ENCODE measurements at regions not wholly inside any gene's neighbourhood (a gene's known extent, or its start where the extent isn't known, plus 50 kb on each side); places are given as distances from the start of the nearest gene placed in this dataset.
"Not testable (repeated sequence)": the region's sequence is repeated elsewhere in the genome, so short reads cannot be mapped to it uniquely, and the experiment has no call there.

DNA sequence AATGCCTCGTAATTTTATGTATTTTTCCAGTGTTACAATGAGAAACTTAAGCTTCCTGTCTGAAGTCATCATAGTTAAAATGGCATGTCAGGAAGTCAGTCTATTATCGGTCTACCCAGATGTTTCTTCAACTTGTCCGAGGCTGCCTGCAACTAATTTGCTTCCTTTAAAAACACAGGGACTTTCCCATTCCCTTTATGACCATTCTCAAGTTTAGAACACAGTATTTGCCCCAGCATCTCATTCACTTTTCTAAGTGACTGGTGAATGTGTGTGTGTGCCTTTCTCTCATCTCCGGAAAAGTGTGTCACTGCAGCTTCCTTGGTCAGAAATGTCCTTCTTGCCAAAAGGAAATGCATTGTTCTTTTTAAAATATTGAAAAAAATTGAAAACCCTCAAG, 466.6 kb downstream of the RAP2B start:
- H3K36me3 Mint-ChIP-seq: no peaks in the 10 kb centered on the region
- no peak overlapping the region for H3K27ac Mint-ChIP-seq
- no peaks in the 10 kb centered on the region for H3K9me3 Mint-ChIP-seq
- no peak for DNase-seq
- peaks cover 3 to 6% of the 10 kb centered on the region in 2 donors for H3K4me1 Mint-ChIP-seq
- peaks cover 0 to 4% of the 10 kb centered on the region in 2 donors for H3K27me3 Mint-ChIP-seq
- no peak for ATAC-seq (replicated peaks)
- no peak overlapping the region for H3K4me3 Mint-ChIP-seq

DNA sequence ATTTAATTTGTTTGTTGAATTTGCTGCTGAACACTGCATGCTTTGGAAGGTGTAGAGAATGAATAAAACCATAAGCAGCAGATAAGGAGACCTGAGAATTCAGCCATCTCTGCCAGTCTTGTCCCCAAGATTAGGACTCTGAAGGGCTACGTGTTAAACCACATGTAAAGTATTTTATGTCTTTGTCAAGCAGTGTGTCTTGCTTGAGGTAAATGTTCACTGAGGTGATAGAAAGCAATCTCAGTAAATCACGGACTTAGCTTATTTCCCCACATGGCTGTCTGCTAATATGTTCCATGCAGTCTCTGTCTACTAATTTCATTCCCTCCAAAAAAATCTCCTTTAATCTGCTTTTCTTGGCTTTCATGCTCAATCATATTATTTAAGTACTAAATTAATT, 467.1 kb downstream of the RAP2B start:
- peaks cover 1 to 2% of the 10 kb centered on the region in 2 donors for H3K4me1 Mint-ChIP-seq
- no peak overlapping the region for H3K27ac Mint-ChIP-seq

DNA sequence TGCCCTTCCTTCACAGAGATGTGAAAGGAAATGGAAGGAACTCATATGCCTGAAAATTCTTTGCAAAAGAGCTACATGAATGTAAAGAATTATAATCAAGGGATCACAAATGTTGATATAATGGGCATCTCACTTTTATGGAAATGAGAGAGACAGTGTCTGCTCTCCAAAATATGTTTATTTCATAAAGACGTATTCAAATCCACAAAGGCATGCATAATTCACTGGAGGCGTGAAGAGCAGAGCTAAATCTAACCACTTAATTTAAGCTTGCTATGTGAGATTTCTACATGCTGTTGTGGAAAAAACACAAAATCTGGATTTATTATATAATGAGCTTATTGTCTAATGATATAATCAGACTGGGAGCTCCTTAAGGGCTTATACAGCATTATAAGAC, 469.1 kb downstream of the RAP2B start:
- H3K4me1 Mint-ChIP-seq: no peaks in the 10 kb centered on the region

More for the DNA sequence above, 467.1 kb downstream of the RAP2B start:
- no peaks in the 10 kb centered on the region for H3K9me3 Mint-ChIP-seq
- ATAC-seq (replicated peaks): no peak
- no peak for DNase-seq
- peaks cover 0 to 4% of the 10 kb centered on the region in 2 donors for H3K27me3 Mint-ChIP-seq
- H3K36me3 Mint-ChIP-seq: no peaks in the 10 kb centered on the region
- H3K4me3 Mint-ChIP-seq: no peak overlapping the region

DNA sequence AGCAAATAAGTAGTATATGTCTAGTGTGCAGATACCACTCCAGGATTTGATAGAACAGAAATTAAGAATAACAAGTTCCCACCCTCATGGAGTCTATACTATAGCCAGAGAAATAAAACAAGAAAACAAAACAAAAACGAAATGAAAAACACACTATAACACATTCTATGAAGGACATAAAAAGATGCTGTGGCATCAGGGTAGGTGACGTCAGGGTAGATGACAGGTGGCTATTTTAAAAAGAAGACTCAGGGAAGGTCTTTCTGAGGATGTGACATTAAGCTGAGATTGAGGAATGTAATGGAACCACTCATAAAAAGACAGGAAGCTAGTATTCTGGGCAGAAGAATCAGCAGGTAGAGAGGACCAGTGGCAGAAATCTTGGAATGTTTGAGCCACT, 469.6 kb downstream of the RAP2B start:
- no peak for ATAC-seq (replicated peaks)
- DNase-seq: no peak
- no peaks in the 10 kb centered on the region for H3K9me3 Mint-ChIP-seq
- peaks cover 0 to 4% of the 10 kb centered on the region in 2 donors for H3K27me3 Mint-ChIP-seq
- no peaks in the 10 kb centered on the region for H3K36me3 Mint-ChIP-seq
- H3K27ac Mint-ChIP-seq: no peak overlapping the region
- H3K4me1 Mint-ChIP-seq: no peaks in the 10 kb centered on the region
- no peak overlapping the region for H3K4me3 Mint-ChIP-seq

More for the DNA sequence above, 469.1 kb downstream of the RAP2B start:
- H3K4me3 Mint-ChIP-seq: no peak overlapping the region
- no peaks in the 10 kb centered on the region for H3K36me3 Mint-ChIP-seq
- DNase-seq: no peak
- H3K27me3 Mint-ChIP-seq: peaks cover 0 to 4% of the 10 kb centered on the region in 2 donors
- no peaks in the 10 kb centered on the region for H3K9me3 Mint-ChIP-seq
- H3K27ac Mint-ChIP-seq: no peak overlapping the region
- ATAC-seq (replicated peaks): no peak

DNA sequence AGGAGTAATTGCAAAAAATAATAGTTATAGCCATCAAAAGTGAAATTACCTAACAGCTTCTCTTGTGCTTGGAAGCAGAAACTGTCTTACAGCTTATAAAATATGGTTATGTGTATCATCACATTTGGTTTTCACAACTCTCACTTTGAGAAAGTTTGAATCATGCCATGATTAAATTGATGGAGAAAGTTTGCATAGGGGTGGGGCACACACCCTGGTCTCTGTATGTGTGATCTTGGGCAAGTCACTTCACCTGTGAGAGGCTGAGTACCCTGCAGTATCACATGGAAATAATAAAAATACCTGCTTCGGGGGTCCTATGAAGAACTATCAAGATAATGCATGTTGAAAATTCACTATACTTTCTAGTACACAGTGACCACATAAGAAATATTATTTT, 471.4 kb downstream of the RAP2B start:
- no peaks in the 10 kb centered on the region for H3K36me3 Mint-ChIP-seq
- no peak for DNase-seq
- no peak for ATAC-seq (replicated peaks)
- no peaks in the 10 kb centered on the region for H3K9me3 Mint-ChIP-seq
- no peak overlapping the region for H3K27ac Mint-ChIP-seq
- H3K4me3 Mint-ChIP-seq: no peak overlapping the region
- peaks cover 0 to 4% of the 10 kb centered on the region in 2 donors for H3K27me3 Mint-ChIP-seq
- H3K4me1 Mint-ChIP-seq: no peaks in the 10 kb centered on the region

DNA sequence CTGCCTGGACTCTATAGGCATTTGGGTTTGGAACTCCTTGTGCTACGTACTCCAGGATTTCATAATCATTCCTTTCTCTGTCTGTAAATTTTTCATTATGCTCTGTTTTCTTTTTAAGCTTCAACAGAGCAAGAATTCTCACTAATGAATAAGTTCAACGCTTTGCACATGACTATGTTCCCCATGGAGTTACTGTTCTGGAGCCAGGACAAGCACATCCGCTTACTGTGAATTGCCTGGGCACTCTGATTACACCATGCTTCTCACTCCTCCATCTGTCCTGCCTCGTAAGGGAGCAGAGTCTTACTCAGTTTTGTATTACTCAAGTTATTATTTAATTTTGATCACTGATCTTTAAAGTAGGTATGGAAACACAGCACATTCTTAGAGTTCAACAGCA, 472.7 kb downstream of the RAP2B start:
- no peak for DNase-seq
- Mint-ChIP-seq H3K4me1 (no peaks in the 10 kb centered on the region), H3K27ac (no peak overlapping the region), H3K4me3 (no peak overlapping the region), H3K27me3 (peaks cover 0 to 4% of the 10 kb centered on the region in 2 donors), H3K36me3 (no peaks in the 10 kb centered on the region), H3K9me3 (no peaks in the 10 kb centered on the region)
- ATAC-seq (replicated peaks): no peak

DNA sequence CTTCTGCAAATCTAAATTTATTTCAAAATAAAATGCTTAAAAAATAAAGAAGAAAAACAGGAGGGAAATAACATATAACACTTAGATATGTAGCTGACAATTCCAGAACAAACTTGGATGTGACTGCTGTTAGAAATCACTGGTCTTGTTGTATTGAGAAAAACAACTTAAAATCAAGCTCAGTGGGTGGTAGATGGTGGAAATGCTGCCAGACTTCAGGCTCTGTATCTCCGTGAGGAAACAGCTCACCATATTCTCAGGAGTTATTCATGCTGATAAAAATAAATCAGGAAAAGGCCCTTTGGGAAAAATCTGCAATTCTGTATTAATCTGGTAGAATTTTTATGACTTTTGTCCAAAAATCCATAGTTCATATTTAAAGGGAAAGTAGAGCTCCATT, 477.6 kb downstream of the RAP2B start:
- no peaks in the 10 kb centered on the region for H3K4me1 Mint-ChIP-seq
- no peak overlapping the region for H3K4me3 Mint-ChIP-seq
- DNase-seq (no peak), ATAC-seq (replicated peaks) (no peak)
- H3K9me3 Mint-ChIP-seq: peaks cover 7 to 9% of the 10 kb centered on the region in 2 donors
- H3K36me3 Mint-ChIP-seq: no peaks in the 10 kb centered on the region
- H3K27ac Mint-ChIP-seq: no peak overlapping the region
- no peaks in the 10 kb centered on the region for H3K27me3 Mint-ChIP-seq

DNA sequence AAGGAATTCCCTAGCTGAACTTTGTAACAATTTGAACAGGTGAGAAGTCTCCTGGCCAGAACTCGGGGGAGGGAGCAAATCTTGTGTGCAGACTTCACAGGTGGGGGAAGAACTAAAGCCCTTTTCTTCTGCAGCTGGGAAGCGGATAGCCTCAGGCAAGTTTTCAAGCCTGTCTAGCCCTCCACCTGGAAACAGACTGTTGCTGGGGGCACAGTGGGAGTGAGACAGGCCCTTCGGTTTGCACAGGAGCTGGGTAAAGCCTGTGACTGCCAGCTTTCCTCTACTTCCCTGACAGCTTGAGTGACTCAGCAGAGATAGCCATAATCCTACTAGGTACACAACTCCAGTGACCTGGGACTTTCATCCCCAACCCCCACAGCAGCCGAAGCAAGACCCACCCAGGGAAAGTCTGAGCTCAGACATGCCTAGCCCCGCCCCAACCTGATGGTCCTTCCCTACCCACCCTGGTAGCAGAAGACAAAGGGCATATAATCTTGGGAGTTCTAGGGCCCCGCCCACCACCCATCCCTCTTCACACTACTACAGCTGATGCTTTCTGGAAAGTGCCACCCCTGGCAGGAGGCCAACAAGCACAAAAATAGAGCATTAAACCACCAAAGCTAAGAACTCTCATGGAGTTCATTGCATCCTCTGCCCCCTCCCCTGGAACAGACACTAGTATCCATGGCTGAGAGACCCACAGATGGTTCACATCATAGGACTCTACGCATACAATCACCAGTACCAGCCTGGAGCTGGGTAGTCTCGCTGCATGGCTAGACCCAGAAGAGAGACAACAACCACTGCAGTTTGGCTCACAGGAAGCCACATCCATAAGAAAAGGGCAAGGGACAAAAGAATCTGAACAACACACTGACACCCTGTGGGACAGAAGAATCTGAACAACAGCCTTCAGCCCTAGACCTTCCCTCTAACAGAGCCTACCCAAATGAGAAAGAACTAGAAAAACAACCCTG, 479.0 kb downstream of the RAP2B start:
- Mint-ChIP-seq H3K36me3 (no peaks in the 10 kb centered on the region), H3K27me3 (no peaks in the 10 kb centered on the region), H3K9me3 (peaks cover 8 to 11% of the 10 kb centered on the region in 2 donors), H3K4me3 (no peak overlapping the region), H3K27ac (no peak overlapping the region), H3K4me1 (no peaks in the 10 kb centered on the region)
- ATAC-seq (replicated peaks) (no peak), DNase-seq (no peak)

DNA sequence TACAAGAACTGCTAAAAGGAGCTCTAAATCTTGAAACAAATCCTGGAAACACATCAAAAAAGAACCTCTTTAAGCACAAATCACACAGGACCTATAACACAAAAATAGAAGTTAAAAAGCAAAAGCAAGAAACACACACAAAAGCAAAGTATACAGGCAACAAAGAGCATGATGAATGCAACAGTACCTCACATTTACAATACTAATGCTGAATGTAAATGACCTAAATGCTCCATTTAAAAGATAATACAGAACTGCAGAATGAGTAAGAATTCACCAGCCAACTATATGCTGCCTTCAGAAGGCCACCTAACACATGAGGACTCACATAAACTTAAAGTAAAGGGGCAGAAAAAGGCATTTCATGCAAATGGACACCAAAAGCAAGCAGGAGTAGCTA, 478.6 kb upstream of the ARHGEF26 start:
- not testable (repeated sequence) for H3K27ac Mint-ChIP-seq; ATAC-seq (replicated peaks); H3K27me3 Mint-ChIP-seq; H3K4me1 Mint-ChIP-seq; H3K4me3 Mint-ChIP-seq; DNase-seq; H3K36me3 Mint-ChIP-seq
- H3K9me3 Mint-ChIP-seq: peaks cover 8 to 11% of the 10 kb centered on the region in 2 donors

DNA sequence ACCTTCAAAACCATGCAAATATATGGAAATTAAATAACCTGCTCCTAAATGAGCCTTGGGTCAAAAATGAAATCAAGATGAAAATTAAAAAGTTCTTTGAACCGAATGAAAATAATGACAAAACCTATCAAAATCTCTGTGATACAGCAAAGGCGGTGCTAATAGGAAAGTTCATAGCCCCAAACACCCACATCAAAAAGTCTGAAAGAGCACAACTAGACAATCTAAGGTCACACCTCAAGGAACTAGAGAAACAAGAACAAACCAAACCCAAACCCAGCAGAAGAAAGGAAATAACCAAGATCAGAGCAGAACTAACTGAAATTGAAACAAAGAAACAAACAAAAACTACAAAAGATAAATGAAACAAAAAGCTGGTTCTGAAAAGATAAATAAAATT, 477.7 kb upstream of the ARHGEF26 start:
- peaks cover 8 to 11% of the 10 kb centered on the region in 2 donors for H3K9me3 Mint-ChIP-seq
- not testable (repeated sequence) for H3K27ac Mint-ChIP-seq; H3K27me3 Mint-ChIP-seq; ATAC-seq (replicated peaks); H3K4me1 Mint-ChIP-seq; H3K4me3 Mint-ChIP-seq; H3K36me3 Mint-ChIP-seq; DNase-seq

DNA sequence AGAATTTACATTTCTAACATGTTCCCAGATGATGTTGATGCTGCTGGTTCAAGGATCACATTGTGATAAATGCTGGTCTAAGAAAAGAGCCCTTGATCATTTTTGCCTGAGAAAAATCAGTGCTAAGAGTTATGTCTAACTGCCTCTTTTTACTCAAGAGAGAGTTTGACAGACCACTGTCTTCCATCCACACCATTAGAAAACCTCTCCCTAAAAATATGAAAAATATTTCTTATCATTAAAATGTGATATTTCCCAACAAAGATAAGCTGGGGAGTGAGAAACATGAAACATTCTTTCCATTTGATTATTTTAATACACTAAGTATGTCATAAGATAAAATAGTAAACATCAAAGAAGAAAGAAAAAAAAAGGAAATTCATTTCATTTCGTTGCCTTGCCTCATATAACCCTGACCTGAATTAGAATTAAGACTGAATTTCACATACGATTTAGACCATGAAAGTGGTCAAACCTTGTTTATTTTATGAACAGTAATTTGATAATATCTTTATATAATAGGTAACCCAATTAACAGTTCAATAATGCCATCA, 471.8 kb upstream of the ARHGEF26 start:
- no peak for DNase-seq
- ATAC-seq (replicated peaks): no peak
- Mint-ChIP-seq H3K27ac (no peak overlapping the region), H3K4me3 (no peak overlapping the region), H3K36me3 (no peaks in the 10 kb centered on the region), H3K9me3 (peaks cover 4% of the 10 kb centered on the region in 2 donors), H3K27me3 (no peaks in the 10 kb centered on the region), H3K4me1 (no peaks in the 10 kb centered on the region)

DNA sequence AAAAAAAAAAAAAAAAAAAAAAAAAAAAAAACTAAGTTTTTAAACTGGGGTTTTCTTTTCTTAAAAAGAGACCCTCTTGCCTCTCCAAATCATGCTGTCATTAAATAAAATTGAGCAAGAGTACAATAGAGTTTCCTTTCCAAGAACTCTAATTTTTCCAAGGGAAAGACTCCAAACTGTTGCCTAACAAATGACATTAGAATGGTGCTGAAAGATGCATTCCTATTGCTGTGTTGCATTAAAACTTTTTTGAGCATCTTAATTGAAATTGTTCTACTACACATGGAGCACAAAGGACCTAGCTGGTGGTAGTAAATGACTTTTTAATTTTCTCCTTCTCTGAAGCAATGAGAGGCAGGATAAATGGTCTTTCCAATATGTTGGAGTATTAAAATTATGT, 469.1 kb upstream of the ARHGEF26 start:
- Mint-ChIP-seq H3K27ac (no peak overlapping the region), H3K27me3 (no peaks in the 10 kb centered on the region), H3K9me3 (peaks cover 0 to 2% of the 10 kb centered on the region in 2 donors), H3K4me3 (no peak overlapping the region), H3K36me3 (no peaks in the 10 kb centered on the region), H3K4me1 (no peaks in the 10 kb centered on the region)
- no peak for DNase-seq
- ATAC-seq (replicated peaks): no peak

DNA sequence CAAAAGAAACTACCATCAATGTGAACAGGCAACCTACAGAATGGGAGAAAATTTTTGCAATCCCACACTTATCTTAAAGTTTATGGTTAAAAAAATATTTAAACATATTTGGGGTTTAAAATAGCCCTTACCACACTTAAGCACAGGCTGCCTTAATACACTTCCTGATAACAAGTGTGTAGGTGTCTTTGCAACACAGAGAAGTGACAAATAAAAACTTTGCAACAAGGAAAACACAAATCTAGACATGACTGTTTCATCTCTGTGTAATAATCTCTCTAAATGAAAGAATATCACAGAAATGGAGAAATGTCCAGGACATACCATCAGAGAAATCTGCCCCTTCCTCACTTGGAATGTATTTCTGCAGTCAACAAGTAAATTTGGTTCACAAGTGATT, 464.1 kb upstream of the ARHGEF26 start:
- Mint-ChIP-seq H3K4me3 (no peak overlapping the region), H3K36me3 (no peaks in the 10 kb centered on the region), H3K27ac (no peak overlapping the region), H3K27me3 (no peaks in the 10 kb centered on the region), H3K4me1 (no peaks in the 10 kb centered on the region), H3K9me3 (peaks cover 0 to 4% of the 10 kb centered on the region in 2 donors)
- ATAC-seq (replicated peaks) (no peak), DNase-seq (no peak)

DNA sequence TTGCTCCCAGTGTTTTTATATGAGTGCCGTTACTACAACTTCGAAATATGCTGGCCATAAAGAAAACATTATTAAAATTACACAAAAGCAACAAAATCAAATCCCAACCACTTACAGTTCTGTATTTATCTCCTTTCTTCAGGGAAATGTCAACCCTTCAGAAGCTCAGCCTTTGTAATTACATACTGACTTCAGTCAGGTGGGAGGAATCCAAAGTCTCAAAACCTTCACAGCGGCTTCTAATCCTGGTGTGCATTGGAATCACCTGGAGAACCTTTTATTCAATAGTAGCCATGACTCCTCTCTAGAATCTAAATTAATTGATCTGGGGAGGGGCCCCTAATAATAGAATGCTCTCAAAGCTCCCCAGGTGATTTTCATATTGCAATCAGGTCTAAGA, 463.7 kb upstream of the ARHGEF26 start:
- H3K27ac Mint-ChIP-seq: no peak overlapping the region
- no peak for ATAC-seq (replicated peaks)

DNA sequence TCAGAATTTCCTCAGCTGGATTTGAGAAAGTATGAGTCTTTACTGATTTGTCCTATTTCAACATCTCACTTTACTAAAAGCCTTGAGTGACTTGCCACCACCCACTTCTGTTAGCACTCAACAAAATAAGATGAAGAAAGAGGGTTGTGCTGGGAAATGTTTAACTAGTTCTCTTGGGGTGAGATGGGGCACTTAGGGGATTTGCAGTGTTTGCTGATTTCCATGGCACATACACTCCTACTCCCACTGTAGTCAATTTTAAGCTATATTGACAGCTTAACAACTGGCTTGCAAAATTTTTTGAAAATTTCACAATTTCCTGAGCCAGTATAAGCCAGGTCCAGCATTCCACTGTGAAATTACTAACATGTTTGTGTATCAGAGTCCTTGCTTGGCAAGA, 463.1 kb upstream of the ARHGEF26 start:
- H3K27ac Mint-ChIP-seq: no peak overlapping the region
- H3K36me3 Mint-ChIP-seq: no peaks in the 10 kb centered on the region
- DNase-seq (no peak), ATAC-seq (replicated peaks) (no peak)
- H3K27me3 Mint-ChIP-seq: no peaks in the 10 kb centered on the region
- peaks cover 0 to 4% of the 10 kb centered on the region in 2 donors for H3K9me3 Mint-ChIP-seq
- H3K4me1 Mint-ChIP-seq: no peaks in the 10 kb centered on the region
- no peak overlapping the region for H3K4me3 Mint-ChIP-seq

More for the DNA sequence above, 463.7 kb upstream of the ARHGEF26 start:
- no peak overlapping the region for H3K4me3 Mint-ChIP-seq
- no peaks in the 10 kb centered on the region for H3K36me3 Mint-ChIP-seq
- H3K27me3 Mint-ChIP-seq: no peaks in the 10 kb centered on the region
- no peak for DNase-seq
- no peaks in the 10 kb centered on the region for H3K4me1 Mint-ChIP-seq
- peaks cover 0 to 4% of the 10 kb centered on the region in 2 donors for H3K9me3 Mint-ChIP-seq

Data from stimulated activated naive B cell treated with anti-CD40 and anti-IgM and Interleukin-4, amounts not matched to agents 10 μg/mL and 1 μg/mL and 100 μg/mL, for 72 hours (primary cell).